Glutamatergic neuron (in vitro differentiated cells): ENCODE measurements at regions not wholly inside any gene's neighbourhood (a gene's known extent, or its start where the extent isn't known, plus 50 kb on each side); places are given as distances from the start of the nearest gene placed in this dataset.

Experiments used
- DNase-seq: peaks from one replicate; pipeline ENCODE4 v3.0.0; 2022
- H3K27ac Mint-ChIP-seq: one replicate; pipeline ENCODE4 v1.8.0; 2020; ENCODE audit warnings: mild to moderate bottlenecking, mixed read lengths, inconsistent platforms; ENCODE audit not compliant: unreplicated experiment
- H3K27me3 Mint-ChIP-seq: one replicate; pipeline ENCODE4 v1.8.0; 2020; ENCODE audit warnings: mild to moderate bottlenecking, moderate library complexity, mixed read lengths, inconsistent platforms; ENCODE audit not compliant: unreplicated experiment
- H3K36me3 Mint-ChIP-seq: one replicate; pipeline ENCODE4 v1.8.0; 2020; ENCODE audit warnings: mild to moderate bottlenecking, mixed read lengths, inconsistent platforms; ENCODE audit not compliant: unreplicated experiment
- H3K4me1 Mint-ChIP-seq: one replicate; pipeline ENCODE4 v1.8.0; 2020; ENCODE audit warnings: mild to moderate bottlenecking, low read depth, mixed read lengths, inconsistent platforms; ENCODE audit not compliant: unreplicated experiment
- H3K4me3 Mint-ChIP-seq: one replicate; pipeline ENCODE4 v1.8.0; 2020; ENCODE audit warnings: mild to moderate bottlenecking, mixed read lengths, inconsistent platforms; ENCODE audit not compliant: unreplicated experiment
- H3K9me3 Mint-ChIP-seq: one replicate; pipeline ENCODE4 v1.8.0; 2020; ENCODE audit warnings: mild to moderate bottlenecking, moderate library complexity, mixed read lengths, inconsistent platforms; ENCODE audit not compliant: unreplicated experiment
- TF ChIP-seq, protein P1 (sequence below): fragments of 200-600 bp; sonication (generic); IDR thresholded peaks from one replicate; pipeline ENCODE4 v1.5.0; 2021; ENCODE audit not compliant: partially characterized antibody, unreplicated experiment

DNA sequence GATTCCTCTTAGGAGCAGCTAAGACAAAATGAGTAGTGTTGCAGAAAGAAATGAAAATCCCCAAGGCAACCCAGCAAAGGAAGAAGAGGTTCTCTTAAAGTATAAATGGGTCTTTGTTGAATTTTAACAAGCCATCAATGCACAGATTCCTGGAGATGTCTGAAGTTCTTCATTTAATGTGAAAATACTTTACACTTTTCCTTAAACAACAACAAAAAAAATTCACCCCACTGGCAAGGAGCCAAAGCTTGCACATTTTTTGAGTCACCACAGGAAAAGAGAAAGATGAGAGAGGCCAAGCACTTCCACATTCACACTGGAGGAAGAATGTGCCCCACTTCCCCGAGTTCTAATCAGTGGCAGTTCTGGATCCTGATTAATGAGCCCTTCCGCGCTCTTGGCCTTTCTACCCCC lies 286.4 kb upstream of the MEOX2 start:
- H3K4me1 Mint-ChIP-seq, result no peaks in the 10 kb centered on the region
- H3K9me3 Mint-ChIP-seq, result no peaks in the 10 kb centered on the region
- H3K36me3 Mint-ChIP-seq, result no peaks in the 10 kb centered on the region
- H3K27me3 Mint-ChIP-seq, result no peaks in the 10 kb centered on the region
- no peak overlapping the region for H3K27ac Mint-ChIP-seq
- no peak for DNase-seq
- no peak overlapping the region for H3K4me3 Mint-ChIP-seq
- TF ChIP-seq, protein P1, sequence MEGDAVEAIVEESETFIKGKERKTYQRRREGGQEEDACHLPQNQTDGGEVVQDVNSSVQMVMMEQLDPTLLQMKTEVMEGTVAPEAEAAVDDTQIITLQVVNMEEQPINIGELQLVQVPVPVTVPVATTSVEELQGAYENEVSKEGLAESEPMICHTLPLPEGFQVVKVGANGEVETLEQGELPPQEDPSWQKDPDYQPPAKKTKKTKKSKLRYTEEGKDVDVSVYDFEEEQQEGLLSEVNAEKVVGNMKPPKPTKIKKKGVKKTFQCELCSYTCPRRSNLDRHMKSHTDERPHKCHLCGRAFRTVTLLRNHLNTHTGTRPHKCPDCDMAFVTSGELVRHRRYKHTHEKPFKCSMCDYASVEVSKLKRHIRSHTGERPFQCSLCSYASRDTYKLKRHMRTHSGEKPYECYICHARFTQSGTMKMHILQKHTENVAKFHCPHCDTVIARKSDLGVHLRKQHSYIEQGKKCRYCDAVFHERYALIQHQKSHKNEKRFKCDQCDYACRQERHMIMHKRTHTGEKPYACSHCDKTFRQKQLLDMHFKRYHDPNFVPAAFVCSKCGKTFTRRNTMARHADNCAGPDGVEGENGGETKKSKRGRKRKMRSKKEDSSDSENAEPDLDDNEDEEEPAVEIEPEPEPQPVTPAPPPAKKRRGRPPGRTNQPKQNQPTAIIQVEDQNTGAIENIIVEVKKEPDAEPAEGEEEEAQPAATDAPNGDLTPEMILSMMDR, result no peak

DNA sequence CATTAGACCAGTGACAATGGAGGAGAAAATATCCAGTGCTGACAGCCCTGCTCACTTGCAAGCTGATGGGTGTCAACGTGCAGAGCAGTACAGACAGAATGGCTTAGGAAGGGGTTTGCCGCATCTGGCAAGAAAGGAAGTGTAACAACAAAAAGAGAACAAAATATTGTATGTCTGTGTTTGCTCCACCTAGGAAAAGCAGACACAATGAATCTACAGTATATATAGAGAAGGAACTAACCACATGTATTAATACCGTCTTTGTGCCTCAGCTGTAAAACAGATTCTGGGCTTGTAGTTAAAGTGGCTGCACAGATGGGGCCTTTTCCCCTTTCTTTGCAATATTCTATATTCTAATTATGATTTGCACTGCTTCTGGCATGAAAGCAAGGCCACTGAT lies 281.1 kb upstream of the MEOX2 start:
- Mint-ChIP-seq H3K27me3 (no peaks in the 10 kb centered on the region), H3K36me3 (no peaks in the 10 kb centered on the region), H3K9me3 (no peaks in the 10 kb centered on the region), H3K4me1 (peaks cover 4% of the 10 kb centered on the region), H3K27ac (no peak overlapping the region), H3K4me3 (no peak overlapping the region)
- no peak for DNase-seq
- TF ChIP-seq, protein P1, result no peak

DNA sequence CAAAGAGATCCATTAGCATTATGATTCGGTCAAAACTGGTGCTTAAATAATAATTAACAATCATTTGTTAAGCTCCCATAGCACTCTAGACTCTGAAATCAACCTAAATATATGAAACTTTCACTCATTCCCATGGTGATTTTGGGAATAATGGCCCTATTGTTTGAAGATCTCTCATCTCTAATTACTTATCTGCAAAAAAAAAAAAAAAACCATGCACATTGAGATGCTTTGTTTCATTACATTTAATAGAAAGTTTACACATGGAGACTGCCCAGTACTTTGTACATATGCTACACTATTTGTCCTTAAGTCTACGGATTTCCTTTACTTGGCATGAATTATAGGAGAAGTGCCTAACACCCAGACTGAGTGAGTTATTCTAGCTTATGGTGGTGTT lies 280.6 kb upstream of the MEOX2 start:
- Mint-ChIP-seq H3K27me3 (no peaks in the 10 kb centered on the region), H3K36me3 (no peaks in the 10 kb centered on the region), H3K4me3 (no peak overlapping the region), H3K9me3 (no peaks in the 10 kb centered on the region), H3K4me1 (peaks cover 4% of the 10 kb centered on the region), H3K27ac (no peak overlapping the region)
- DNase-seq, result no peak
- TF ChIP-seq, protein P1, result no peak

DNA sequence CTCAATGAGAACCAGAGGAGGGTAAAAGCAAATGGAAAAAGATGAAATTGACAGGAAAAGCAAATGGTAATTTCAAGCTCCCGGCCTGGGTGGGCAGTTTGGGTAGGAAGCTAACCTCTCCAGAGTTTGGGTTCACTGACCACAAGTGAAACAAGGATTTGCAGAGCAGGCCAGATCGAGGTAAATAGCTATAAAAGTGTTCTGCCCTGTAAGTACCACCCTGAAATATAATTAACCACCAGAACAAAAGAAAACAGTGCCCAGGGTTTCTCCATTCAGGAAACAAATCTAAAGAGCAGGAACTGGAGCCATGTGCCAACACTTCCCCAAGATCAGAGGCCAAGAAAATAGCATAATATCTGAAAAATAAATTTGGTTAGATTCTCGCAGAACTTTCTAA lies 276.7 kb upstream of the MEOX2 start:
- Mint-ChIP-seq H3K4me3 (no peak overlapping the region), H3K36me3 (no peaks in the 10 kb centered on the region), H3K27ac (no peak overlapping the region), H3K27me3 (no peaks in the 10 kb centered on the region), H3K4me1 (peaks cover 4% of the 10 kb centered on the region), H3K9me3 (no peaks in the 10 kb centered on the region)
- DNase-seq, result no peak
- TF ChIP-seq, protein P1, result no peak

DNA sequence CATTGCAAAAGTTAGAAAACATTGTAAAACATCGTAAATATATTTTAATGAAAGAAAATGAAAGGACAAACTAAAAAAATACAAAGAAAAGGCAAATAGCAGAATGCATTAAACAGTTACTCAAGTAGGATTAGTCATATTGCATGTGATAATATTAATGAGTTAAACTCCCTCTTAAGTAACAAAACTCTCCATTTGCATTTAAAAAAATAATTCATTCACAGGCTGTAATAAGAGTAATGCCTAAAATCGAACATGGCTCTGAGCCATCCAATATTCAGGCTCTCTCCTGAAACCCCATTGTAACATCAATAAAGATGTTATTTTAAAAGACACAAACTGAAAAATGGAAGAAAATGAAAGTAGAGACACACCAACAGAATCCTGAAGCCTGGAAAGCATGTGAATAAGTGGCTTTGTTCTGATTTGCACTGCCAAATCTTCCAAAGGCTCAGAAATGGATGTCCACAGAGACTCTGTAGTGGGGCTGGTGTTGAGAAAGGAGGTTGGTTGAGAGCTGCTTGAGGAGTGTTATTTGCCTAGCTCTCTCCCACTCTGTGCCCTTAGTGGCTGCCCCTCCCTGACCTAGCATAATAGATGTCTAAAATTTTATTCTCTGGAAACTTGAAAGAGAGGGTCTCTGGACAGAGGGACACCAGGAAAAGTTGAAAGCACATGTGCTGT lies 268.3 kb upstream of the MEOX2 start:
- peaks cover 3% of the 10 kb centered on the region for H3K27me3 Mint-ChIP-seq
- DNase-seq, result no peak
- H3K4me1 Mint-ChIP-seq, result no peaks in the 10 kb centered on the region
- no peak overlapping the region for H3K4me3 Mint-ChIP-seq
- H3K27ac Mint-ChIP-seq, result no peak overlapping the region
- no peaks in the 10 kb centered on the region for H3K36me3 Mint-ChIP-seq
- no peaks in the 10 kb centered on the region for H3K9me3 Mint-ChIP-seq
- TF ChIP-seq, protein P1, result no peak
